ENCODE measurements at regions not wholly inside any gene's neighbourhood (a gene's known extent, or its start where the extent isn't known, plus 50 kb on each side); places are given as distances from the start of the nearest gene placed in this dataset.
"Not testable (repeated sequence)": the region's sequence is repeated elsewhere in the genome, so short reads cannot be mapped to it uniquely, and the experiment has no call there.

DNA sequence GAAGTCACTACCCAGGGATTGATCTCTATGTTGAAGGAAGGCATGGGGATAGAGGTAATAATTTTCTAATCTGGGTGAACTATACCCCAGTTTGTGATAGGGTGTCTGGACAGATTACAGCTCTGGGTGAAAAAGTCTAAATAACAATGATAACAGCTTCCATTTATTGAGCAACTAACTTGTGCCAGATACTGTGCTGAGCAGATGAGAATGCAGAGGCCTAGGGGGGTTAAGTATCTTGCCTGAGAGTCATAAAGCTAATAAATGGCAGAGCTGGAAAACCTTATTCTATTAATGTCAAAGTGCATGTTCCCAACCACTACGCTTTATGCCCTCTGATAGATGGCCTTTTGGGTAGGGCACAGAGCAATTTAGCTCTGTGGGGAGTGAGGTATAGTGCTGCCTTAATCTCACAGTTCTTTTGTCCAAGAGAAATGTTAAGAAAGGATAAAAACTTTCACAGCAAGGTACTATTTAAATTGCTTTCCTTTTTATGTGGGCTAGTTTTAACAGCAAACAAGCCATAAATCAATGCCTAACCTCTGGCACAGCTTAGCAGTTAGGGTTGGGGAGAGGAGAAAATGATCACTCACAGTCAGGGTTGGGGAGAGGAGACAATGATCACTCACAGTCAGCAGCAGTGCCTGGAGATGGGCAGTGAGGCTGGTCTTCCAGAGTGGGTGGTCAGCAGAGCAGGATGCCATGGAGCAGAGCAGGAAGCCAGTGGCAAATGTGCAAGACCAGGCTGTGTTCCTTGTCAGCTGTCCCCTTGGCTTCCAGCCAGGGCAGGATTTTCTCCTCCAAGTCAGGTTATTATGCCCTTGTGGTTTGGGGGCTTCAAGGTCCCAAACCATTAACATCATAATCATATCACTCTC lies 187.0 kb downstream of the CARTPT start:
- no peak for DNase-seq

DNA sequence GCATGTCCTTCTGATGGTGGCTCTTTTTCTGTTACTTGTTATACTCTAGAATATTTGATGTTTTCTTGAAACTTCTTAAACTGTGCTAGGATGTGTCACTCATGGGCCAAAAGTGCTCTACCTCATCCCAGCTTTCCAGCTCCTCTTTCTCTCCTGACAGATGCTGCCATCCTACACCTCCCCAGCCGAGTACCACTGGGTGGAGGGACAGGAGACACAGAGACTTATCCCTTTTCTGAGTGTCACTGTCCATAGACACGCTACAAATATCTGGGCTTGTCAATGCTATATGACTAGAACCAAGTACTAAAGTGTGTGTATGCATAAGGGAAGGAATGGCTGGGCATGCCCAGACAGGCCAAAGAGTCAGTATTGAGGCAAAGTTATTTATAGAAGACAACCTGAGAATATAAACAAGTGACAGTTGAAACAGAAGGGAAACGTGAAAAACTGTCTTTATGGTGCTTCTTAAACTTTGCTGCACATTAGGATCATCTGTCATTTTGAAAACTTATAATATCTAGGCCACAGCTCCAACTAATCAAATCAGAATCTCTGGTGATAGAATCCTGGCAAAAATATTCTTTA lies 188.0 kb downstream of the CARTPT start:
- DNase-seq = no peak

DNA sequence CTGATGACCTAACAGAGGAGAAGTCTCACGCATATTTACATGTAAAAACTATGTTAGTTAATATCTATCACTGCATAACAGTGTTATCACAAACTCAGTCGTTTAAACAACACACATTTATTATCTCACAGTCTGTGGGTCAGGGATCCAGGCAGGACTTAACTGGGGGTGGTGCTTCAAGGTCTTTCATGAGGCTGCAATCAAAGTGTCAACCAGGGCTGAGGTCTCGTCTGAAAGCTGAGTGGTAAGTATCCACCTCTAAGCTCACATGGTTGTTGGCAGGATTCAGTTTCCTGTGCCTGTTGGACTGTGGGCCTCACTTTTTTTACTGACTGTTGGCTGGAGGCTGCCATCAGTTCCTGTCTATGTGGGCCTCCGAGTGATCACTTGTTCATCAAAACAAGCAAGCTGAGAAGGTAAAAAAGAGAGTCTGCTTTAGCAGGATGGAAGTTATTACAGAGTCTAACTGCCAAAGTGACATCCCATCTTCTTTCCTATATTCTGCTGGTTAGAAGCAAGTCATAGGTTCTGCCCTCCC lies 188.6 kb downstream of the CARTPT start:
- no peak for DNase-seq

DNA sequence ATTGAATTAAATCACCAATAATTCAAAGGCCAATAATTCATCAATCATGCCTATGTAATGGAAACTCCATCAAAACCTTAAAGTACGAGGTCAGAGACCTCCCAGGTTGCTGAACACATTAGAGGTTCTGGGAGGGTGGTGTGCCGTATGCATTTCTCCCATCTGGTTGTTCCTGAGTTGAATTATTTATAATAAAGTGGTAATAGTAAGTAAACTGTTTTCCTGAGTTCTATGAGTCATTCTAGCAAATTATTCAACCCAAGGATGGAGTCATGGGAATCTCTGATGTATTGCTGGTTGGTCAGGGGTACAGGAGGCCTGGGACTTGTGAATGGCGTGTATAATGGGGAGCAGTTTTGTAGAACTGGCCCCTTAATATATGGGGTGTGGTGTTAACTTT lies 191.7 kb downstream of the CARTPT start:
- DNase-seq = no peak

GRCh38 chr5:71912021-71912420 lies 192.9 kb downstream of the CARTPT start:
- no peak for DNase-seq

DNA sequence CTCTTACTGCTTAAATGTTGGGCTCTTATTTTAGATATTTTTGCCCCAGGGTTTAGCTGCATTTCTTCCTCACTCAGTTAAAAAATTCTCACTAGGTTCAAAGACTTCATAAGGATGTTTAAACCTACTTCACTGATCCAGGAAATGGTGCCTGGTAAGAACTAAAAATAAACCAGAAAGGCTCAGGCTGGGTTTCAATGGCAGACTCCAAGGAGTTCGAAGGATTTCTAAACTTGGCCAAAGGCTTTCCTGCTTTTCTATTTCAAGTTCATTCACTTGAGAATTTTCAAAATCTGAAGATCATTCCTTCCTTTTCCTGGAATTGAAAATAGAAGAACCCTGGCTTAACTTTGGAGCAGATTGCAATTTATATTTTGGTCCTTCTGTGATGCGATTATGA lies 193.0 kb upstream of the MAP1B start:
- DNase-seq = no peak

GRCh38 chr5:71922584-71923106 lies 184.6 kb upstream of the MAP1B start:
- no peak for DNase-seq

DNA sequence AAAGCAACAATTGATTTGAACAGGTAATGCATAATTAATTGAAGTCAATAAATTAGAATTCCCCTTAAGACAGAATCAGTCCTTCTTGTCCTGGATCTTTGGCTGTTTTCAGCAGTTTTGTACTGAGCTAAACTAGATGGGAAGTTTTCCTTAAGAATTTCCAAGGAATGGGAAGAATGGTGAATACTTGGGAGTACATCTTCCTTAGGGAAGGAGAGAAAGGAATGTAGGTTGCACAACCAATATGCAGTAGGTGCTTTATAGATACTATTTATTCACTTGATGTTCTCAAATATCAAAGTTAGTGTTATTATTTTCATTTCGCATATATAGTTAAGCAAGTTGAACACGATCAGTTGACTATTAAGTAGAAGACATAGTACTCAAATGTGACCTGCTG lies 183.5 kb upstream of the MAP1B start:
- no peak for DNase-seq

GRCh38 chr5:71924325-71924724 lies 182.9 kb upstream of the MAP1B start:
- DNase-seq = no peak

- DNase-seq = no peak
Measured at GRCh38 chr5:71924980-71925379, 182.3 kb upstream of the MAP1B start.

DNA sequence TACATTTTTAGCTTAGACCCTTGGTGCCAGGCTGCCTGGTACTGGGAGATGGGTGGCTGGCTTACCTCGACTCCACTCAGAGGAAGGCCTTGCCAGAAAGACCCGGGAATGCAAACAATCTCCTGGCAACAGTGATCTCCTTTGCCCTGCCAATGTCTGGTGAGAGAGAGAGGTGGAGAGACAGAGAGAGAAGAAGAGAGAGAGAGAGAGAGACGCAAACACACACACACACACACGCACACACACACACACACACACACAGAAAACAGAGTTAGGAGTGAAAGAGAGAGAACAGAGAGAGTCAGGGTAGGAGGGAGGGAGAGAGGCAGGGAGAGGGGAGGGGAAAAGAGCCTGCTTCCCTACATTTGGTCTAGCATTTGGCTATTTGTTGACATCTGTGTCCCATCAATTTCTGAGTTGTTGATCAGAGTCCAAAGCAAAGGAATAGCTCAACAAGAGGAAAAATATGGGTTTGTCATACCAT lies 181.6 kb upstream of the MAP1B start:
- DNase-seq = no peak

DNA sequence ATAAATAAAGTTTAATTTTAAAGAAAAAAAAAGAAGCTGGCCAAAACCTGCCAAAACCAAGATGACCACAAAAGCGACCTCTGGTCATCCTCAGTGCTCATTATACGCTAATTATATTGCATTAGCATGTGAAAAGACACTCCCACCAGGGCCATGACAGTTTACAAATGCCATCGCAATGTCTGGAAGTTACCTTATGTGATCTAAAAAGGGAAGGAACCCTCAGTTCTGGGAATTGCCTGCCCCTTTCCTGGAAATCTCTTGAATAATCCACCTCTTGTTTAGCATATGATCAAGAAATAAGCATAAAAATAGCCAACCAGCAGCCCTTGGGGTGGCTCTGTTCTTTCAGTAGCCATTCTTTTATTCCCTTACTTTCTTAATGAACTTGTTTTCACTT lies 178.3 kb upstream of the MAP1B start:
- no peak for DNase-seq

- not testable (repeated sequence) for DNase-seq
Measured at GRCh38 chr5:71930554-71930953, 176.7 kb upstream of the MAP1B start.

GRCh38 chr5:71932131-71932654 lies 175.1 kb upstream of the MAP1B start:
- peak in 3 of 51 donors; percentile 18 to 40 (median 22) for DNase-seq

DNA sequence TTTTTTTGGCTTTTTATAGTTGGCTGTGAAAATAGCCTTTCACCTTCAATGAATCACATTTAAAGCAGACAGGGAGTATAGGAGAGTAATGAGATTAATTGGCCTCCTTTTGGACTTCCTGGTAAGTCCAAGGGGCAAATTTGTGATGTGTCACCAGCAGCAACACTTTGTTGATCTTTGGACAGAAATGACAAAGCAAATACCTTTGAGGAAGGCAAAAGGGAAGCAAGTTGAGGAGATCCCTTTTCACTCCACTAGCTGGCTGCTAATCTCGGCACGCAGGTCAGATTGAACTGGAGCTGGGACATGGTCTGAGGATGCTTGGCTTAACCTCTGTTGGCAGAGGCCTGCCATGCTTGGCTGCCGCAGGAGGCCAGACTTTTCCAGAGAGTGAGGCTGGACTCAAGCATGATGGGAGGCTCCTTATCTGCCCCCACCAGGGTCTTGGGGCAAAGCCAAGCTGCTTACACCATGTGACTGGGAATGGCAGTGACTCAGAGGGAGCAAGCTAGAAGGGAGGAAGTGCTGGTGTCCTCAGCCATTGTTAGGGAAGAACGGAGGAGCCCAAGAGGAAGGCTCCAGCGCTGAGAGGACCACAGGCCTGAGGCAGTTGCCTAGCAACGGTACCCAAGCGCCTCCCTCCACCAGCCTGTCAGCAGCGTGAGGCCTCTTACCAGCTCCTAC lies 174.5 kb upstream of the MAP1B start:
- DNase-seq = peak in 29 of 51 donors; percentile 7 to 74 (median 26)

- no peak for DNase-seq
Measured at GRCh38 chr5:71934322-71934721, 173.0 kb upstream of the MAP1B start.

- peak in 18 of 51 donors; percentile 2 to 40 (median 18) for DNase-seq
Measured at GRCh38 chr5:71937921-71938698, 169.2 kb upstream of the MAP1B start.

- peak in 6 of 51 donors; percentile 5 to 41 (median 12) for DNase-seq
Measured at GRCh38 chr5:71938895-71939294, 168.4 kb upstream of the MAP1B start.

DNA sequence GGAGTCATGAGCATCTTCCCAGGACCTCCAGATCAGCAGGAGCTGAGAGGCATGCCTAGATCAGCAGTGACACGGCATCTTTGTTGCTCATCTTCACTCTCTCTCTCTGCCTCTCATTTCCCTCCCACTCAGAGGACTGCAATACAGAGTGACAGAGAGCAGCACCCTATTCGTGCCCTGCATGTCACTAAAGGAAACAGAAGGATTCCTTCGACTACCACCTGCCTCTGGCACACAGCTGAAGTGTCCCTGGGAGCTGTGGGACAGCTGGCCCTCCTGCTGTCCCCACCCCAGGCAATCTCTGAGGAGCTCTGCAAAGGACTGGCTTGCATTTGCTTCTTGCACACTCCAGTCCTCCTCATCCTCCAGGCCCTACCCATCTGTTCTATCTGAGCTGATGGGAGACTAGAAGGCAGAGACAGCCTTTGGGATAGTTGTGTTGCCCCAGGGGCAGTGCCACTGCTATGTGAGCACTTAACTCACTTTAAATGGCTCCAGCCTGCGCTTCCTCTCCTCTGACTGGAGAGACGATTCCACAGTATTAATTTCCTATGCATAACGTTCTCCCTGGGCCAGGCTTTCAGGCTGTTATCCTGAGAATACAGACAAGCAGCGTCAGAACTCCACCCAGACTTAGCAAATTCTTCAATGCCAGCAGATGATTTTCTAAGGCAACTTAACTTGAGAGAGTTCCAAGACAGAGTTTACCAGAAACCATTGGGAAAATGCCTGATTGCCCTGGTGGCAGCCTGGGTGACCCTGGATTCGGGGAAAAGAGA lies 167.6 kb upstream of the MAP1B start:
- peak in 5 of 51 donors; percentile 2 to 52 (median 17) for DNase-seq

- DNase-seq = no peak
Measured at GRCh38 chr5:71943874-71944273, 163.4 kb upstream of the MAP1B start.
